Gastroesophageal sphincter (tissue), 3 donors: ENCODE measurements at regions not wholly inside any gene's neighbourhood (a gene's known extent, or its start where the extent isn't known, plus 50 kb on each side); places are given as distances from the start of the nearest gene placed in this dataset.

Experiments
- CTCF ChIP-seq, 4 experiments: fragments of 200-600 bp in 2 of 4; fragments of 450-650 bp in 2 of 4; sonication (generic) in 1 of 4; IDR thresholded peaks; one replicate each; pipeline ENCODE4 v1.5.1; 2017 to 2019; ENCODE audit warnings: antibody characterized with exemption in 4 of 4, mild to moderate bottlenecking in 2 of 4, moderate library complexity in 2 of 4
- EP300 ChIP-seq: sonication (generic); formaldehyde crosslinking; IDR thresholded peaks from one replicate; pipeline ENCODE4 v1.6.1; 2017; ENCODE audit warnings: antibody characterized with exemption, mild to moderate bottlenecking
- POLR2A ChIP-seq, 2 donors: fragments of 450-650 bp; IDR thresholded peaks; one replicate each; pipeline ENCODE4 v1.6.1; 2017; ENCODE audit warnings: antibody characterized with exemption in 2 of 2, mild to moderate bottlenecking in 2 of 2, moderate library complexity in 1 of 2

DNA sequence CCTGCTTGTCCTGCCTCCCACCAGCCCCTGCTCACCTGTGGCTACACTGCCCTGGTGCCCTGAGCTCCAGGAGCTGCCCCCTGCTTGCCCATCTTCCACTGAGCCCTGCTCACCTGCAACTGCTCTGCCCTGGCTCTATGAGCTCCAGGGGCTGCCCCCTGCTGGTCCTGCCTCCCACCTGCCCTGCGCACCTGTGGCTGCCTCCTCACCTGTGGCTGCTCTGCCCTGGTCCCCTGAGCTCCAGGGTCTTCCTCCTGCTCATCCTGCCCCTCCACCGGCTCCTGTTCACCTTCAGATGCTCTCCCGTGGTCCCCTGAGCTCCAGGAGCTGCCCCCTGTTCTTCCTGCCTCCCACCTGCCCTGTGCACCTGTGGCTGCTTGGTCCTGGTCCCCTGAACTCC lies 247.6 kb downstream of the TMEM121 start:
- TF ChIP-seq CTCF (IDR thresholded peaks at IDR 0.05) (no peak), POLR2A (IDR thresholded peaks at IDR 0.05) (no peak), EP300 (no peak)
